GM10266 (cell line): ENCODE measurements at regions not wholly inside any gene's neighbourhood (a gene's known extent, or its start where the extent isn't known, plus 50 kb on each side); places are given as distances from the start of the nearest gene placed in this dataset.

ENCODE experiments used
- DNase-seq: peaks from one replicate; pipeline ENCODE4 v3.0.0; 2012; ENCODE audit errors: extremely low spot score
- TF ChIP-seq, protein P1 (sequence below): IDR thresholded peaks from 2 replicates; pipeline ENCODE4 v1.5.1; 2012; ENCODE audit warnings: mild to moderate bottlenecking, low read depth; ENCODE audit not compliant: control insufficient read depth, insufficient read depth; ENCODE audit errors: missing control alignments

GRCh38 chr2:144285324-144285723 lies 234.6 kb downstream of the ZEB2 start:
- DNase-seq: no peak
- TF ChIP-seq, protein P1, sequence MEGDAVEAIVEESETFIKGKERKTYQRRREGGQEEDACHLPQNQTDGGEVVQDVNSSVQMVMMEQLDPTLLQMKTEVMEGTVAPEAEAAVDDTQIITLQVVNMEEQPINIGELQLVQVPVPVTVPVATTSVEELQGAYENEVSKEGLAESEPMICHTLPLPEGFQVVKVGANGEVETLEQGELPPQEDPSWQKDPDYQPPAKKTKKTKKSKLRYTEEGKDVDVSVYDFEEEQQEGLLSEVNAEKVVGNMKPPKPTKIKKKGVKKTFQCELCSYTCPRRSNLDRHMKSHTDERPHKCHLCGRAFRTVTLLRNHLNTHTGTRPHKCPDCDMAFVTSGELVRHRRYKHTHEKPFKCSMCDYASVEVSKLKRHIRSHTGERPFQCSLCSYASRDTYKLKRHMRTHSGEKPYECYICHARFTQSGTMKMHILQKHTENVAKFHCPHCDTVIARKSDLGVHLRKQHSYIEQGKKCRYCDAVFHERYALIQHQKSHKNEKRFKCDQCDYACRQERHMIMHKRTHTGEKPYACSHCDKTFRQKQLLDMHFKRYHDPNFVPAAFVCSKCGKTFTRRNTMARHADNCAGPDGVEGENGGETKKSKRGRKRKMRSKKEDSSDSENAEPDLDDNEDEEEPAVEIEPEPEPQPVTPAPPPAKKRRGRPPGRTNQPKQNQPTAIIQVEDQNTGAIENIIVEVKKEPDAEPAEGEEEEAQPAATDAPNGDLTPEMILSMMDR: no peak

GRCh38 chr2:144281476-144281875 lies 238.4 kb downstream of the ZEB2 start:
- TF ChIP-seq, protein P1: no peak
- DNase-seq: no peak

DNA sequence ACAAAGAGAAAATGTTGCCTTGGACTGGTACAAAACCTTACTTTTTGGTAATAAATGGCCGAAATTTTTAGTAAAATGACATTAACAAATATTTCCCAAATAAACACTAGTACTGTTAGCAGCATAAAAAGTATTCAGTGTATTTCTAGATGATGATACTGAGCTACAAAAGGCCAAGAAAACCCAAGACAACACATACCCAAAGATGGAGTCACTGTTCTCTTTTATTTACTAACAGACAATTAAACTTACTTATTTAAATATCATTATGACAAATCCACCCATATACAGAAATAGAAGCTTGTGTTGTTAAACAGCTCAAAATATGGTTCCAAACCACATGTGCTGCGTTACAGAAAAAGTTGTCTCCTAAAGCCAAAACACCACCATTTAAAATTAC lies 239.9 kb downstream of the ZEB2 start:
- TF ChIP-seq, protein P1: no peak
- DNase-seq: no peak

- no peak for DNase-seq
- TF ChIP-seq, protein P1: no peak
Observed at GRCh38 chr2:144279165-144279564, 240.8 kb downstream of the ZEB2 start.

DNA sequence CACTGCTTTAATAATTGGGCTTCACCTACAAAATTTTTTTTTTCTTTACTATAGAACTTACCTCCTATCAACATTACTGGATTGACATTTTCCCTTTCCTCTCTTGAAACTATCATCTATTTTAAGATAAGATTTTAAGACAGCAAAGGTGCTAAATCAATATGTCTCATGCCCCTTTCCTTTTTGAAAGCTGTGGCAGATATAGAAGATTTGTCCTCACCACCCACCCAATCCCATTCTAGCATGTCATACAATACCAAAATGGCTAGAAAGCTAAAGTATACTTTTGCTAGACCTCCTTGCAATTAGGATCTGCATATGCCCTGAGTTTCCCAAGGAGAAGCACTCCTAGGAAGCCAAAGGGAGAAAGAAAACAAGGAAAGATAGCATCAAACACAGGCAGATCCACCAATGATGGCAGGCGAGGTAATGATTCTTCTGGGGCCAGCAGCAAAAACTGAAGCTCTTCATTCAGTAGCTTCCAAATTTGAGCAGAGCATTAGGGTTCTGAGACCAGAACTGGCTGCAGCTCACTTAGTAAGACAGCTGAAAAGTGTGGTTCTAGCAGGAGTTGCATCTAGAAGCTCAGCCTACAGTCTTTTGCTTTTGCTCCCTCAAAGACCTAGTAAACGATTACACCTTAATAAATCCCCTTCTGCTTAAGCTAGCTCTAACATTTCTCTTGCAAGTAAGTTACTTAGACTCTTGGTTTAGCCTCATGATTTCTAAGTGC lies 242.1 kb downstream of the ZEB2 start:
- no peak for DNase-seq
- TF ChIP-seq, protein P1: no peak

GRCh38 chr2:144275340-144275739 lies 244.6 kb downstream of the ZEB2 start:
- DNase-seq: no peak
- TF ChIP-seq, protein P1: no peak

GRCh38 chr2:144274131-144274530 lies 245.8 kb downstream of the ZEB2 start:
- TF ChIP-seq, protein P1: no peak
- no peak for DNase-seq
